ENCODE measurements at regions not wholly inside any gene's neighbourhood (a gene's known extent, or its start where the extent isn't known, plus 50 kb on each side); places are given as distances from the start of the nearest gene placed in this dataset.

DNA sequence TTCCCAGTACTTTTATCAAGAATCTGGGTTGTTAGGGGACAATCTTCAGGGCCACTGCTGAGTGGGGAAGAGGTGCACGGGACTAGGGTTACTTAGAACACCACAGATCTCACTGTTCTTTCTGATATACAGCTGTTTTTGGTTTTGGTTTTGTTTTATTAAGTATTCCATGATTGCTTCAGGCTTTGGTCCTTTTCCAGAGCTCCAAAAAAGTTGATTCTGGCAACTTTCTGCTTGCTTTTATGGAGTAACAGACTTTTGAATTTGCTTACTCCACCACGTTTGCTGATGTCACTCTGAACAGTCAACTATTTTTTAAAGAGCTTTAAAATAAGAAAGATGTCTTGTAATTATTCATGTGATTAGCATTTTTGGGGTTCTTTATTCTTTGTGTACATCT is 368.1 kb upstream of the FOXG1 start:
- TF ChIP-seq POLR2A (IDR thresholded peaks at IDR 0.05; ENCODE audit: low read length) (no peak), GATA1 (IDR thresholded peaks at IDR 0.05; ENCODE audit: low read depth, low read length) (no peak)
